Suprapubic skin (tissue), 4 donors: ENCODE measurements at regions not wholly inside any gene's neighbourhood (a gene's known extent, or its start where the extent isn't known, plus 50 kb on each side); places are given as distances from the start of the nearest gene placed in this dataset.
"Not testable (repeated sequence)": the region's sequence is repeated elsewhere in the genome, so short reads cannot be mapped to it uniquely, and the experiment has no call there.

ENCODE experiments used
- DNase-seq, 2 donors: peaks; one replicate each; pipeline ENCODE4 v3.0.0-alpha.2; 2019; ENCODE audit warnings: low spot score in 2 of 2
- H3K27ac ChIP-seq: fragments of 200-600 bp; sonication (generic); one replicate; pipeline ENCODE4 v1.5.1; 2019
- H3K27me3 ChIP-seq: fragments of 200-600 bp; sonication (generic); one replicate; pipeline ENCODE4 v1.5.1; 2019
- H3K36me3 ChIP-seq: fragments of 200-600 bp; sonication (generic); one replicate; pipeline ENCODE4 v1.5.1; 2019
- H3K4me1 ChIP-seq: fragments of 200-600 bp; sonication (generic); one replicate; pipeline ENCODE4 v1.5.1; 2019
- H3K4me3 ChIP-seq: fragments of 200-600 bp; sonication (generic); one replicate; pipeline ENCODE4 v1.5.1; 2019; ENCODE audit warnings: mild to moderate bottlenecking
- H3K9me3 ChIP-seq: fragments of 200-600 bp; sonication (generic); one replicate; pipeline ENCODE4 v1.5.1; 2019
- EP300 ChIP-seq: sonication (generic); formaldehyde crosslinking; IDR thresholded peaks from one replicate; pipeline ENCODE4 v1.6.1; 2017; ENCODE audit warnings: antibody characterized with exemption
- POLR2A ChIP-seq, 2 donors: fragments of 450-650 bp; IDR thresholded peaks; one replicate each; pipeline ENCODE4 v1.6.1; 2017; ENCODE audit warnings: antibody characterized with exemption in 2 of 2, mild to moderate bottlenecking in 2 of 2, moderate library complexity in 2 of 2
- POLR2AphosphoS5 ChIP-seq, 3 donors: sonication (generic); formaldehyde crosslinking; IDR thresholded peaks; one replicate each; pipeline ENCODE4 v1.6.1; 2017; ENCODE audit warnings: antibody characterized with exemption in 3 of 3
- WGBS: methylation state at CpG from one replicate; pipeline ENCODE4 v1.1.5; 2018; 5-methylcytosine and 5-hydroxymethylcytosine counted together
- TF ChIP-seq, protein P1 (sequence below), 2 donors: fragments of 200-600 bp in 1 of 2; fragments of 450-650 bp in 1 of 2; sonication (generic) in 1 of 2; IDR thresholded peaks; one replicate each; pipeline ENCODE4 v1.5.1; 2016 to 2019; ENCODE audit warnings: antibody characterized with exemption in 2 of 2, mild to moderate bottlenecking in 1 of 2, moderate library complexity in 1 of 2

- Histone ChIP-seq H3K27me3 (no peaks in the 10 kb centered on the region), H3K4me1 (no peaks in the 10 kb centered on the region)
Observed at GRCh38 chr11:100528872-100529416, 158.1 kb upstream of the ARHGAP42 start.

GRCh38 chr11:100531290-100531689 lies 155.8 kb upstream of the ARHGAP42 start:
- H3K4me1 ChIP-seq, H3K9me3 ChIP-seq, H3K27me3 ChIP-seq, H3K4me3 ChIP-seq, H3K36me3 ChIP-seq, H3K27ac ChIP-seq, DNase-seq: not testable (repeated sequence)
- WGBS: 97% methylated on average over 1 of the region's 1 CpG

More at GRCh38 chr11:100528872-100529416, 158.1 kb upstream of the ARHGAP42 start:
- 83% methylated on average over 4 of the region's 5 CpGs for WGBS
- Histone ChIP-seq H3K36me3 (no peaks in the 10 kb centered on the region), H3K4me3 (no peak overlapping the region), H3K9me3 (no peaks in the 10 kb centered on the region), H3K27ac (no peak overlapping the region)
- TF ChIP-seq POLR2AphosphoS5 (IDR thresholded peaks at IDR 0.05) (no peak), EP300 (no peak)
- TF ChIP-seq, protein P1, sequence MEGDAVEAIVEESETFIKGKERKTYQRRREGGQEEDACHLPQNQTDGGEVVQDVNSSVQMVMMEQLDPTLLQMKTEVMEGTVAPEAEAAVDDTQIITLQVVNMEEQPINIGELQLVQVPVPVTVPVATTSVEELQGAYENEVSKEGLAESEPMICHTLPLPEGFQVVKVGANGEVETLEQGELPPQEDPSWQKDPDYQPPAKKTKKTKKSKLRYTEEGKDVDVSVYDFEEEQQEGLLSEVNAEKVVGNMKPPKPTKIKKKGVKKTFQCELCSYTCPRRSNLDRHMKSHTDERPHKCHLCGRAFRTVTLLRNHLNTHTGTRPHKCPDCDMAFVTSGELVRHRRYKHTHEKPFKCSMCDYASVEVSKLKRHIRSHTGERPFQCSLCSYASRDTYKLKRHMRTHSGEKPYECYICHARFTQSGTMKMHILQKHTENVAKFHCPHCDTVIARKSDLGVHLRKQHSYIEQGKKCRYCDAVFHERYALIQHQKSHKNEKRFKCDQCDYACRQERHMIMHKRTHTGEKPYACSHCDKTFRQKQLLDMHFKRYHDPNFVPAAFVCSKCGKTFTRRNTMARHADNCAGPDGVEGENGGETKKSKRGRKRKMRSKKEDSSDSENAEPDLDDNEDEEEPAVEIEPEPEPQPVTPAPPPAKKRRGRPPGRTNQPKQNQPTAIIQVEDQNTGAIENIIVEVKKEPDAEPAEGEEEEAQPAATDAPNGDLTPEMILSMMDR (IDR thresholded peaks at IDR 0.05): no peak
- no peak for DNase-seq

DNA sequence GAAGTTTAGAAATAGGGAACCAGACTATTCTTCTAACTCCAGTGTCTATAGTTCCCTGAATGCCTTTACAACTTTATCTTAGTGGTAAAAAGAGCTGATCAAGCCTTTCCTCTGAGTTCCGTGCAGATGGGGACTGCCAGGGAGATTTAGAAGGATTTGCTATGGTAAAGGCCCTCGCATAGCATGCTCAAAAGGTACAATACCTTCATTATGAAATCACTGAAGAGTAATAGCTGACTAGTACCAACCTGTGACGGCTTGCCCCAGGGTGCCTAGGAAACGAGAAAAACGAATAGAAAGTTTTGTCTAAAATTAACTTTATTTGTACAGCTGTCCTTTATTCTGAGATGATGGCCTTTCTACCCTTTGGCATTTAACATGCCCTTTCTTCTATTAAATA lies 150.1 kb upstream of the ARHGAP42 start:
- whole genome bisulfite sequencing: 38% methylated on average over 5 of the region's 5 CpGs
- no peaks in the 10 kb centered on the region for H3K36me3 ChIP-seq
- H3K4me3 ChIP-seq: no peak overlapping the region
- no peaks in the 10 kb centered on the region for H3K27me3 ChIP-seq
- H3K9me3 ChIP-seq: no peaks in the 10 kb centered on the region
- no peak for DNase-seq
- no peaks in the 10 kb centered on the region for H3K4me1 ChIP-seq
- TF ChIP-seq, protein P1 (IDR thresholded peaks at IDR 0.05): no peak
- TF ChIP-seq POLR2AphosphoS5 (IDR thresholded peaks at IDR 0.05): no peak
- no peak for TF ChIP-seq POLR2A (IDR thresholded peaks at IDR 0.05)
- H3K27ac ChIP-seq: no peak overlapping the region

GRCh38 chr11:100543386-100543785 lies 143.7 kb upstream of the ARHGAP42 start:
- no peak overlapping the region for H3K4me3 ChIP-seq
- H3K4me1 ChIP-seq: no peaks in the 10 kb centered on the region
- H3K36me3 ChIP-seq: no peaks in the 10 kb centered on the region
- H3K27me3 ChIP-seq: no peaks in the 10 kb centered on the region
- H3K27ac ChIP-seq: no peak overlapping the region
- TF ChIP-seq POLR2A (IDR thresholded peaks at IDR 0.05): no peak
- no peak for TF ChIP-seq EP300
- TF ChIP-seq, protein P1 (IDR thresholded peaks at IDR 0.05): no peak
- no peak for TF ChIP-seq POLR2AphosphoS5 (IDR thresholded peaks at IDR 0.05)
- DNase-seq: no peak
- H3K9me3 ChIP-seq: no peaks in the 10 kb centered on the region

GRCh38 chr11:100545556-100545955 lies 141.5 kb upstream of the ARHGAP42 start:
- no peak overlapping the region for H3K27ac ChIP-seq
- TF ChIP-seq POLR2AphosphoS5 (IDR thresholded peaks at IDR 0.05) (no peak), POLR2A (IDR thresholded peaks at IDR 0.05) (no peak), EP300 (no peak)
- TF ChIP-seq, protein P1 (IDR thresholded peaks at IDR 0.05): no peak
- no peak for DNase-seq
- H3K27me3 ChIP-seq: no peaks in the 10 kb centered on the region
- no peaks in the 10 kb centered on the region for H3K9me3 ChIP-seq
- H3K36me3 ChIP-seq: no peaks in the 10 kb centered on the region
- no peak overlapping the region for H3K4me3 ChIP-seq
- H3K4me1 ChIP-seq: no peaks in the 10 kb centered on the region
- 82% methylated on average over 2 of the region's 2 CpGs for WGBS

- no peak for DNase-seq
- no peak overlapping the region for H3K4me3 ChIP-seq
- WGBS: 80% methylated on average over 1 of the region's 1 CpG
- H3K36me3 ChIP-seq: no peaks in the 10 kb centered on the region
- no peak overlapping the region for H3K27ac ChIP-seq
- no peaks in the 10 kb centered on the region for H3K27me3 ChIP-seq
- TF ChIP-seq EP300 (no peak), POLR2A (IDR thresholded peaks at IDR 0.05) (no peak), POLR2AphosphoS5 (IDR thresholded peaks at IDR 0.05) (no peak)
- TF ChIP-seq, protein P1 (IDR thresholded peaks at IDR 0.05): no peak
- H3K9me3 ChIP-seq: no peaks in the 10 kb centered on the region
- H3K4me1 ChIP-seq: no peaks in the 10 kb centered on the region
Observed at GRCh38 chr11:100545970-100546369, 141.1 kb upstream of the ARHGAP42 start.
